GM23248 (cell line): ENCODE measurements at regions not wholly inside any gene's neighbourhood (a gene's known extent, or its start where the extent isn't known, plus 50 kb on each side); places are given as distances from the start of the nearest gene placed in this dataset.

Experiments
- EZH2 ChIP-seq: fragments of 200-600 bp; sonication (generic); IDR thresholded peaks from 2 replicates; pipeline ENCODE4 v1.6.1; 2018; ENCODE audit warnings: antibody characterized with exemption, mild to moderate bottlenecking; ENCODE audit not compliant: insufficient read depth, poor library complexity, severe bottlenecking
- EZH2phosphoT487 ChIP-seq: fragments of 200-600 bp; sonication (generic); IDR thresholded peaks from 2 replicates; pipeline ENCODE4 v1.6.1; 2018; ENCODE audit warnings: antibody characterized with exemption, moderate library complexity, mild to moderate bottlenecking, low read depth; ENCODE audit not compliant: insufficient read depth

- TF ChIP-seq EZH2: no peak
- TF ChIP-seq EZH2phosphoT487: no peak
Measured at GRCh38 chr2:54373855-54374254, 82.3 kb upstream of the SPTBN1 start.
